ENCODE measurements at regions not wholly inside any gene's neighbourhood (a gene's known extent, or its start where the extent isn't known, plus 50 kb on each side); places are given as distances from the start of the nearest gene placed in this dataset.

GRCh38 chr9:1713841-1714240 lies 301.3 kb upstream of the SMARCA2 start:
- no peak for DNase-seq

- DNase-seq = no peak
Observed at GRCh38 chr9:1717882-1718281, 297.3 kb upstream of the SMARCA2 start.

GRCh38 chr9:1718836-1719235 lies 296.3 kb upstream of the SMARCA2 start:
- no peak for DNase-seq

- DNase-seq = no peak
Observed at GRCh38 chr9:1721196-1721595, 294.0 kb upstream of the SMARCA2 start.

GRCh38 chr9:1722404-1722803 lies 292.7 kb upstream of the SMARCA2 start:
- no peak for DNase-seq

GRCh38 chr9:1723522-1724015 lies 291.6 kb upstream of the SMARCA2 start:
- DNase-seq = no peak

- DNase-seq = no peak
Observed at GRCh38 chr9:1726993-1727759, 288.0 kb upstream of the SMARCA2 start.

GRCh38 chr9:1729631-1730030 lies 285.5 kb upstream of the SMARCA2 start:
- no peak for DNase-seq

GRCh38 chr9:1732670-1733069 lies 282.5 kb upstream of the SMARCA2 start:
- DNase-seq = no peak

- DNase-seq = no peak
Observed at GRCh38 chr9:1738511-1739100, 276.5 kb upstream of the SMARCA2 start.

- DNase-seq = no peak
Observed at GRCh38 chr9:1743121-1743960, 271.8 kb upstream of the SMARCA2 start.

- DNase-seq = no peak
Observed at GRCh38 chr9:1745980-1746379, 269.2 kb upstream of the SMARCA2 start.

GRCh38 chr9:1747417-1747967 lies 267.7 kb upstream of the SMARCA2 start:
- DNase-seq = peak; percentile 52 to 76

- DNase-seq = no peak
Observed at GRCh38 chr9:1748407-1748806, 266.7 kb upstream of the SMARCA2 start.

GRCh38 chr9:1757186-1757585 lies 258.0 kb upstream of the SMARCA2 start:
- no peak for DNase-seq

- DNase-seq = no peak
Observed at GRCh38 chr9:1759009-1759408, 256.1 kb upstream of the SMARCA2 start.

- DNase-seq = no peak
Observed at GRCh38 chr9:1759771-1760300, 255.3 kb upstream of the SMARCA2 start.

GRCh38 chr9:1761807-1762206 lies 253.3 kb upstream of the SMARCA2 start:
- DNase-seq = no peak

GRCh38 chr9:1766042-1766441 lies 249.1 kb upstream of the SMARCA2 start:
- DNase-seq = no peak

GRCh38 chr9:1768561-1768960 lies 246.6 kb upstream of the SMARCA2 start:
- no peak for DNase-seq

- DNase-seq = no peak
Observed at GRCh38 chr9:1771094-1771789, 243.9 kb upstream of the SMARCA2 start.

- DNase-seq = no peak
Observed at GRCh38 chr9:1775230-1775629, 239.9 kb upstream of the SMARCA2 start.

Measured in NCI-H187 (cell line).